ENCODE measurements at regions not wholly inside any gene's neighbourhood (a gene's known extent, or its start where the extent isn't known, plus 50 kb on each side); places are given as distances from the start of the nearest gene placed in this dataset.
A peak's percentile ranks its signal among the peaks of the same experiment; 100 is the strongest.

GRCh38 chr5:170451747-170452365, 52.0 kb upstream of the KCNIP1 start:
- peak; percentile 6 for DNase-seq (ENCODE audit: low read depth, low spot score)
- no peak overlapping the region for H3K4me3 ChIP-seq (ENCODE audit: low read depth, low read length)
- no peak for TF ChIP-seq CTCF (IDR thresholded peaks at IDR 0.05; ENCODE audit: low read depth, low read length)
- in situ Hi-C loops (cut with HindIII; ENCODE audit: low sequenced_read_pairs): no loop called here

DNA sequence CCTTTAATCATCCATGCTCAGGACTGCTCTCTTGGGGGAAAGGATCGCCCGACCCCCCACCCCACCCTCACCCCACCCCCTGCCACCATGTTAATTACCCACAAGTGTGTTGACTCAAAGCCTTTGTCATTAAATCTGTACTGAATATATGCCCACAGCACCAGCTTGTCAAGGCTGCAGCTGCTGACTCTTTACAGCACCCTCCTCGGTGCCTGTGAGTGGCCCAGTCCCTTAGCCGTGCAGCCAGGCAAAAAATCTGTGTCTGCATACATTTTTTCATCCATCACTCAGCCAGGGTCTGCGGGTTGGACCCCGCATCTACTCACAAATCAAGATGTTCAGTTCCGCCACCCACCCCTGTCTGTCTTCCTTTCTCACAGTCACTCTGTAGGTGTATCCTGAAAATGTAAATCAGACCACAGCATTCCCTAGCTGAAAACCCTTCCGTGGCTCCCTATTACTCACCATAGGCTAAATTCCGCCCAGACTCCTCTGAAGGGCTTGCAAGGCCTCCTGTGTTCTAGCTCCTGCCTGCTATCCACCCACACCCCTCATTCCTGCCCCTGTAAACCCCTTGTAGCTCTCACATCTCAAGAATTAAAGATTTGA, 53.7 kb upstream of the KCNIP1 start:
- no peak for TF ChIP-seq CTCF (IDR thresholded peaks at IDR 0.05; ENCODE audit: low read depth, low read length)
- no peak for DNase-seq (ENCODE audit: low read depth, low spot score)
- no peak overlapping the region for H3K4me3 ChIP-seq (ENCODE audit: low read depth, low read length)
- in situ Hi-C loops (cut with HindIII; ENCODE audit: low sequenced_read_pairs): no loop called here

- no peak overlapping the region for H3K4me3 ChIP-seq (ENCODE audit: low read depth, low read length)
- in situ Hi-C loops (cut with HindIII; ENCODE audit: low sequenced_read_pairs): no loop called here
- DNase-seq (ENCODE audit: low read depth, low spot score): no peak
- no peak for TF ChIP-seq CTCF (IDR thresholded peaks at IDR 0.05; ENCODE audit: low read depth, low read length)
Measured at GRCh38 chr5:170449232-170449631, 54.6 kb upstream of the KCNIP1 start.

- no peak for TF ChIP-seq CTCF (IDR thresholded peaks at IDR 0.05; ENCODE audit: low read depth, low read length)
- in situ Hi-C loops (cut with HindIII; ENCODE audit: low sequenced_read_pairs): no loop called here
- no peak overlapping the region for H3K4me3 ChIP-seq (ENCODE audit: low read depth, low read length)
- no peak for DNase-seq (ENCODE audit: low read depth, low spot score)
Measured at GRCh38 chr5:170448221-170448620, 55.6 kb upstream of the KCNIP1 start.

- in situ Hi-C loops (cut with HindIII; ENCODE audit: low sequenced_read_pairs): no loop called here
- TF ChIP-seq CTCF (IDR thresholded peaks at IDR 0.05; ENCODE audit: low read depth, low read length): no peak
- no peak for DNase-seq (ENCODE audit: low read depth, low spot score)
- H3K4me3 ChIP-seq (ENCODE audit: low read depth, low read length): no peak overlapping the region
Measured at GRCh38 chr5:170446365-170446764, 57.2 kb upstream of the KCNMB1 start.

DNA sequence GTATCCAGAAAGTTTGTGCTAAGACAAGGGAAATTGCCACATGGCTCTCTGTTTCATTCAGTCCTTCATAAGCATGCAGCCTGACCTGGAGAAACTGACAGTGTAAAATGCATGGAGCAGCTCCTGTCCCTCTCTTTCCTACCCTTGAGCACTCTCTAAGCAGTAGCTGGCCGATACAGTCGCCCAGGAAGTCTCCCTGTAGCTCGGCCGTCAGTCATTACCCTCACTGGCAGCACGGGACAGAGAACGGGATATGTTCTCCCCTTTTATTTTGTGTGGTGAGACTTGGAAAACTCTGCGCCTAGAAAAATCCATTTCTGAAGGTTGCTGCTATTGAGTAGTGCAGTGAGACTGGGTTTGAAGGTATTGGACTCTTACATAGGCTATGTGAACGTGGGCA, 56.8 kb upstream of the KCNMB1 start:
- in situ Hi-C loops (cut with HindIII; ENCODE audit: low sequenced_read_pairs): no loop called here
- H3K4me3 ChIP-seq (ENCODE audit: low read depth, low read length): no peak overlapping the region
- no peak for DNase-seq (ENCODE audit: low read depth, low spot score)
- TF ChIP-seq CTCF (IDR thresholded peaks at IDR 0.05; ENCODE audit: low read depth, low read length): no peak

Data from astrocyte of the spinal cord (primary cell).